Epithelial cell of proximal tubule (primary cell): ENCODE measurements at regions not wholly inside any gene's neighbourhood (a gene's known extent, or its start where the extent isn't known, plus 50 kb on each side); places are given as distances from the start of the nearest gene placed in this dataset.

Source experiments
- DNase-seq: peaks from one replicate; pipeline ENCODE4 v3.0.0-alpha.2; 2011; ENCODE audit warnings: low read depth
- H3K4me3 ChIP-seq: 2 replicates; pipeline ENCODE4 v1.5.1; 2011; ENCODE audit warnings: low read depth, mild to moderate bottlenecking, low read length
- CTCF ChIP-seq: conservative IDR thresholded peaks from 2 replicates; pipeline ENCODE4 v1.5.1; 2012; ENCODE audit warnings: low read depth, mild to moderate bottlenecking, low read length

GRCh38 chr6:150732765-150733539, 132.6 kb upstream of the MTHFD1L start:
- no peak overlapping the region for H3K4me3 ChIP-seq
- TF ChIP-seq CTCF, result no peak
- DNase-seq, result no peak

- H3K4me3 ChIP-seq, result no peak overlapping the region
- no peak for DNase-seq
- no peak for TF ChIP-seq CTCF
Observed at GRCh38 chr6:150733726-150734125, 131.8 kb upstream of the MTHFD1L start.

GRCh38 chr6:150734235-150734634, 131.3 kb upstream of the MTHFD1L start:
- DNase-seq, result no peak

GRCh38 chr6:150735341-150735851, 130.1 kb upstream of the MTHFD1L start:
- DNase-seq, result no peak
- no peak for TF ChIP-seq CTCF
- no peak overlapping the region for H3K4me3 ChIP-seq

More at GRCh38 chr6:150734235-150734634, 131.3 kb upstream of the MTHFD1L start:
- no peak overlapping the region for H3K4me3 ChIP-seq
- no peak for TF ChIP-seq CTCF

GRCh38 chr6:150738092-150738629, 127.3 kb upstream of the MTHFD1L start:
- no peak overlapping the region for H3K4me3 ChIP-seq
- TF ChIP-seq CTCF, result no peak
- no peak for DNase-seq

GRCh38 chr6:150739711-150740349, 125.7 kb upstream of the MTHFD1L start:
- DNase-seq, result no peak
- TF ChIP-seq CTCF, result no peak
- no peak overlapping the region for H3K4me3 ChIP-seq
